AG09319 (cell line): ENCODE measurements at regions not wholly inside any gene's neighbourhood (a gene's known extent, or its start where the extent isn't known, plus 50 kb on each side); places are given as distances from the start of the nearest gene placed in this dataset.

Experiments
- DNase-seq: peaks from one replicate; pipeline ENCODE4 v3.0.0-alpha.2; 2010; ENCODE audit warnings: low read depth; ENCODE audit errors: extremely low read depth
- TF ChIP-seq, protein P1 (sequence below): IDR thresholded peaks from 2 replicates; pipeline ENCODE4 v1.5.1; 2011; ENCODE audit warnings: low read depth, mild to moderate bottlenecking, inconsistent platforms, low read length, moderate library complexity

DNA sequence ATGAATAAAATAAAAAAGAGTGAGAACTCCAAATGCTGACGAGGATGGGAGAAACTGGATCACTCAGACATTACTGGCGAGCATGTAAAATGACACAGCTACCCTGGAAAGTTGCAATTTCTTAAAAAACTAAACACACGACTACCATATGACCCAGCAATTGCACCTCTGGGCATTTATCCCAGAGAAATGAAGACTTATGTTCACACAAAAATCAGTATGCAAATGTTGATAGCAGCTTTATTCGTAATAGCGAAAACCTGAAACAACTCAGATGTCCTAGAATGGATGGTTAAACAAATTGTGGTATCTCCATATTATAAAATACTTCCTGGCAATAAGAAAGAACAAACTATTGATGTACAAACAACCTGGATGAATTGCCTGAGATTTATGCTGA is 357.2 kb upstream of the ASIC2 start:
- TF ChIP-seq, protein P1, sequence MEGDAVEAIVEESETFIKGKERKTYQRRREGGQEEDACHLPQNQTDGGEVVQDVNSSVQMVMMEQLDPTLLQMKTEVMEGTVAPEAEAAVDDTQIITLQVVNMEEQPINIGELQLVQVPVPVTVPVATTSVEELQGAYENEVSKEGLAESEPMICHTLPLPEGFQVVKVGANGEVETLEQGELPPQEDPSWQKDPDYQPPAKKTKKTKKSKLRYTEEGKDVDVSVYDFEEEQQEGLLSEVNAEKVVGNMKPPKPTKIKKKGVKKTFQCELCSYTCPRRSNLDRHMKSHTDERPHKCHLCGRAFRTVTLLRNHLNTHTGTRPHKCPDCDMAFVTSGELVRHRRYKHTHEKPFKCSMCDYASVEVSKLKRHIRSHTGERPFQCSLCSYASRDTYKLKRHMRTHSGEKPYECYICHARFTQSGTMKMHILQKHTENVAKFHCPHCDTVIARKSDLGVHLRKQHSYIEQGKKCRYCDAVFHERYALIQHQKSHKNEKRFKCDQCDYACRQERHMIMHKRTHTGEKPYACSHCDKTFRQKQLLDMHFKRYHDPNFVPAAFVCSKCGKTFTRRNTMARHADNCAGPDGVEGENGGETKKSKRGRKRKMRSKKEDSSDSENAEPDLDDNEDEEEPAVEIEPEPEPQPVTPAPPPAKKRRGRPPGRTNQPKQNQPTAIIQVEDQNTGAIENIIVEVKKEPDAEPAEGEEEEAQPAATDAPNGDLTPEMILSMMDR: no peak
- DNase-seq: no peak

DNA sequence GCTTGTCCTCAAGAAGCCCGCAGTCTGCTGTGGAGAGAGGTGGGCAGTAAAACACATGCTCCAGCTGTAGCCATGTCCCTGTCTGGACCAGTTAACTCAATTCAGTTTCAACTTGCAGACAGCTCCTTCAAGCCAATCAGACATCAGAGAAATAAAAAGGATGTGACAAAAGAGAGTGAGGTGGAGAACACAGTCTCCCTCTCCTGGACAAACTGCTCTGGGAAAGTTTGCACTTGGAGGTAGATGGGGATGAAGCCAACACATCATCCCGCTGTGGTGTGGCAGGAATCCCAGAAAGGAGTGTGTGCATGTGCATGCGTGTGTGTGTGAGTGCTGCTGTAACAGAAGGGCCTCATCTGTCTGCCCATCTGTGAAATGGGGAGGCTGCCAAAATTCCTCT is 358.6 kb upstream of the ASIC2 start:
- TF ChIP-seq, protein P1: no peak
- no peak for DNase-seq

DNA sequence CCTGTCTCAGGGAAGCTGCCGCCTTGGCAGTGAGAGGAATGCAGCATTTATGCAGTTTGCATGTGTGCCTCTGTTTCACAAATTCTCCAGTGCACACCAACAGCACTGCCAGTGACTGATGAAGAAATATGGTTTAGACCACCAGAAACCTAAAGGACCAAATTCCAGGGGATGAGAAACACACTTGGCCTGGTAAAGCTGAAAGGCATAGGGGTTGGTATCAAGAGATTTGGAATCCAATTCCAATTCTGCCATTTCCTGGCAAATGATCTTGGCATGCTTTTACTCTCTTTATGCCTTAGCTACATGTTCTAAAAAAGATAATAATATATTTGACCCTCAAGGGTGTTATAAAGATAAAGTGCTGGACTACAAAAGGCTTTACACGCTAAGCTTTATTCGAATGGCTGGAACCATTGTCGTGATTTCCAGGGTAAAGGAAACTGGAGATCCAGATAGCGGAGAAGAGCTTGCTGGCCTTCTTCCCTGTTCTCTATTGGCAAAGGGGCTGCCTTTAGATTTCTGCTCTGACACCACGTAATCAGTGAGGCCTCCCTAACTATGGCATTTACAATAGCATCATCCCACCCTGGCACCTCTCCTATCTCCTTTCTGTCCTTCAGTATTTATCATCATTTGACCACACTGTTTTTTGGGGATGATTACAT is 359.8 kb upstream of the ASIC2 start:
- no peak for DNase-seq
- TF ChIP-seq, protein P1: no peak

DNA sequence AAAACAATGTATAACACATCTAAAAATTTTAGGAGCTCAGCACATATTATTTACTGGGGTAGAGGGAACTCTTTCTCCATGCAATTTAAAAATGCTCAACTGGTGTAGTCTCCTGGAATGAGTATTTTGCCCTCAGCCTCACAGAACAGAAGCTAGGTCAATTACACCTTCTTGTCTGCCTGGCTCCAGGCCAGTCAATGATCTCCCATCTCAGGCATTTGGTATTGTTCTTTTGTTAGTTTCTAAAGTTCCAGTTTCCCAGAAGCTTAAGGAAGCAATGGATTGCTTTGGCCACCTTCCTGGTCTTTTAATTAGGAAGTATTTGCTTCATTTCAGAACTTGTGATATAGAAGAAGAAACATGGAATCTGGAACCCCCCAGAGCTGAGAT is 360.3 kb upstream of the ASIC2 start:
- TF ChIP-seq, protein P1: no peak
- no peak for DNase-seq

DNA sequence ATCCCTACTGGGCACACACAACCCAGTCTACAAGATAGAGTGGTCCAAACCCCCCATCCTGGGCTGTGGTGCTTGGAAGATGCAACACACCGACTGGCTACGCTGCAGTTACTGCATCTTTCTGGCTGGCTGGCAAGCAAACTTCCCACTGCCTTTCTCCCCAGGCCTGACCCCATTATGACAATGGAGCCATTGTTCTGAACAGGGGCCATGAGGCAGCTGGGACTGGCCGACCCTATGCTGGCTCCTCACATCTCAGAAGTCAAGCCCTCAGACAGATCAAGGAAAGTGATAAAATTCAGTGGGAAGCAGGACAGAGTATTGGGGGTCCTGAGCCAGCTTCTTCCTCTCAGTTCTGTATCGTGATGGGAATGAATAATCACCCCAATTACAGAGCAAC is 364.1 kb upstream of the ASIC2 start:
- DNase-seq: no peak
- TF ChIP-seq, protein P1: no peak

DNA sequence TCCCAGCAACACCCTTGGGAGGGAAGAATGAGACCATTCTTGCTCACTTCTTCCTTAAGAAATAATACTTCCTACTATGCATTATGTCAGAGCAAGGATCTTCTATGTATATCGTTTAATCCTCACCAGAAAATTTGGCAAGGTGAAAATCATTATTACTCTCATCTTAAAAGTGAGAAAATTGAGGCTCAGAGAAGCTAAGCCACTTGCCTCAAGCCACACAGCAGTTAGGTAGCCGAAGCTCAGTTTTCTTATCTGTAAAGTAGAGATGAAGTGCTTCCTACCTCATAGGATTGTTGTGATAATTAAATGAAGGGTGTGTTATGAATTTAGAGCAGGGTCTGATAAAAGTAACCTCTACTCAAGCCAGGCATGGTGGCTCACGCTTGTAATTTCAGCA is 368.9 kb upstream of the ASIC2 start:
- DNase-seq: no peak
- TF ChIP-seq, protein P1: no peak

DNA sequence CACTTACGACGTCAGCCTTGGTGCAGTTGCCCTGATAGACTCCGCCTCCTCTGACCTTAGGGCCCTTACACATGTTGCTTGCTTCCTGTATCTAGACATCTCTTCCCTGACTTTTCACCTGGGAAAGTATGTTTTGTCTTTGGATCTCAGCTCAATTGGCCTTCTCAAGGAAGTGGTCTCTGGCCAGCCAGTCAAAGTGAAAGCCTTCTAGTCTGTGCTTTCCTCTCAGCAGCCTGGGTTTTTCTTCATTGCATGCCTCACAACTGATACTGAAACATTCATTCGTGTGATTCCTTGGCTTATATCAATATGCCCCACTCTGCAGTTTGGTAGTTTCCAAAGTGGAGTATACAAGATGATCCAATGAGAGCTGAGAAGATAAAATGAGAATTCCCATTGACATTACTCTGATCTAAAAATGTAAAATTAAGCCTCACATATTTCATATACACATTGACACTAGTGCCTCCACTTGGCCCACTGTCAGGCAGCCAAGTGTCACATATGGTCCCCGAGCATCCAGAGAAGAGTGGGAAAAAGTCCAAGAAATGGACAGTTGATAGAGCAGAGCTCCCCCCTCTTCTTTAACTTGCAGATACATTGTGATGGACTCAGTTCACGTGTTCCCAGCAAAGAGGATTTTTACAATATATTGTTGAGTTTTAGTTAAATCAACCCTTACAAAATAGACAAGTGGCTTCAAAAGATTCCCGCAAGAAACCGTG is 371.2 kb upstream of the ASIC2 start:
- TF ChIP-seq, protein P1: no peak
- no peak for DNase-seq
